H9 (cell line): ENCODE measurements at regions not wholly inside any gene's neighbourhood (a gene's known extent, or its start where the extent isn't known, plus 50 kb on each side); places are given as distances from the start of the nearest gene placed in this dataset.
A peak's percentile ranks its signal among the peaks of the same experiment; 100 is the strongest.

ENCODE experiments used
- DNase-seq: peaks from one replicate; pipeline ENCODE4 v3.0.0-alpha.2; 2017
- H2AFZ ChIP-seq: one replicate; pipeline ENCODE4 v1.6.1; 2013; ENCODE audit warnings: mild to moderate bottlenecking, low read length, control low read depth, moderate library complexity
- H2AK5ac ChIP-seq: 2 replicates; pipeline ENCODE4 v1.6.1; 2013; ENCODE audit warnings: low read length, control low read depth, mixed read lengths; ENCODE audit not compliant: insufficient read length
- H2BK120ac ChIP-seq: one replicate; pipeline ENCODE4 v1.6.1; 2013; ENCODE audit warnings: low read depth, mild to moderate bottlenecking, low read length, control low read depth, inconsistent platforms; ENCODE audit not compliant: poor library complexity, severe bottlenecking
- H2BK12ac ChIP-seq: 2 replicates; pipeline ENCODE4 v1.6.1; 2013; ENCODE audit warnings: low read length, control low read depth, mixed read lengths, low read depth; ENCODE audit not compliant: insufficient read length
- H2BK15ac ChIP-seq: 2 replicates; pipeline ENCODE4 v1.6.1; 2013; ENCODE audit warnings: low read depth, low read length, control low read depth
- H2BK20ac ChIP-seq: one replicate; pipeline ENCODE4 v1.6.1; 2013; ENCODE audit warnings: low read depth, mild to moderate bottlenecking, low read length, control low read depth, inconsistent platforms; ENCODE audit not compliant: poor library complexity, severe bottlenecking
- H2BK5ac ChIP-seq: 2 replicates; pipeline ENCODE4 v1.6.1; 2013; ENCODE audit warnings: low read length, control low read depth, mixed read lengths; ENCODE audit not compliant: insufficient read length
- H3K14ac ChIP-seq: 2 replicates; pipeline ENCODE4 v1.6.1; 2013; ENCODE audit warnings: low read length, control low read depth; ENCODE audit not compliant: insufficient read depth
- H3K18ac ChIP-seq: 2 replicates; pipeline ENCODE4 v1.6.1; 2013; ENCODE audit warnings: low read depth, mild to moderate bottlenecking, mixed read lengths, low read length, control low read depth; ENCODE audit not compliant: insufficient read length
- H3K23ac ChIP-seq: 2 replicates; pipeline ENCODE4 v1.6.1; 2013; ENCODE audit warnings: low read length, control low read depth, mixed read lengths, low read depth; ENCODE audit not compliant: insufficient read length
- H3K23me2 ChIP-seq: 2 replicates; pipeline ENCODE4 v1.6.1; 2013; ENCODE audit warnings: low read depth, mild to moderate bottlenecking, mixed read lengths, low read length, control low read depth; ENCODE audit not compliant: insufficient read length, poor library complexity, severe bottlenecking
- H3K27ac ChIP-seq: 2 replicates; pipeline ENCODE4 v1.5.1; 2013; ENCODE audit warnings: low read length, control low read depth, mixed read lengths, low read depth; ENCODE audit not compliant: insufficient read length
- H3K27me3 ChIP-seq: 2 replicates; pipeline ENCODE4 v1.6.1; 2013; ENCODE audit warnings: low read length, control low read depth, inconsistent platforms; ENCODE audit not compliant: insufficient read depth
- H3K4ac ChIP-seq: 2 replicates; pipeline ENCODE4 v1.6.1; 2013; ENCODE audit warnings: low read depth, mild to moderate bottlenecking, control low read depth, inconsistent platforms, low read length, moderate library complexity
- H3K4me1 ChIP-seq: 2 replicates; pipeline ENCODE4 v1.6.1; 2013; ENCODE audit warnings: low read length, control low read depth, inconsistent platforms; ENCODE audit not compliant: insufficient read depth
- H3K4me2 ChIP-seq: 2 replicates; pipeline ENCODE4 v1.6.1; 2013; ENCODE audit warnings: low read length, control low read depth, mixed read lengths; ENCODE audit not compliant: insufficient read length, insufficient read depth
- H3K56ac ChIP-seq: 2 replicates; pipeline ENCODE4 v1.6.1; 2013; ENCODE audit warnings: low read depth, mild to moderate bottlenecking, mixed read lengths, low read length, control low read depth; ENCODE audit not compliant: insufficient read length
- H3K79me1 ChIP-seq: 2 replicates; pipeline ENCODE4 v1.6.1; 2013; ENCODE audit warnings: low read depth, mild to moderate bottlenecking, moderate library complexity, low read length, control low read depth, inconsistent platforms; ENCODE audit not compliant: insufficient read depth, poor library complexity, severe bottlenecking
- H3K79me2 ChIP-seq: 2 replicates; pipeline ENCODE4 v1.6.1; 2013; ENCODE audit warnings: low read length, control low read depth, inconsistent platforms; ENCODE audit not compliant: insufficient read depth
- H3K9ac ChIP-seq: 2 replicates; pipeline ENCODE4 v1.6.1; 2013; ENCODE audit warnings: low read length, control low read depth, mixed read lengths; ENCODE audit not compliant: insufficient read length; ENCODE audit errors: extremely low read depth
- H3K9me3 ChIP-seq: one replicate; pipeline ENCODE4 v1.6.1; 2013; ENCODE audit warnings: low read depth, low read length, inconsistent platforms; ENCODE audit not compliant: control insufficient read depth
- H3T11ph ChIP-seq: one replicate; pipeline ENCODE4 v1.6.1; 2013; ENCODE audit warnings: mild to moderate bottlenecking, low read length, control low read depth, inconsistent platforms
- H4K20me1 ChIP-seq: one replicate; pipeline ENCODE4 v1.6.1; 2013; ENCODE audit not compliant: control insufficient read depth, insufficient read length, insufficient read depth
- H4K5ac ChIP-seq: 2 replicates; pipeline ENCODE4 v1.6.1; 2013; ENCODE audit warnings: low read depth, mild to moderate bottlenecking, mixed read lengths, low read length, control low read depth; ENCODE audit not compliant: insufficient read length
- H4K8ac ChIP-seq: replicated peaks from 2 replicates; pipeline ENCODE4 v1.6.1; 2013; ENCODE audit warnings: low read length, control low read depth, mixed read lengths, low read depth; ENCODE audit not compliant: insufficient read length
- H4K91ac ChIP-seq: 2 replicates; pipeline ENCODE4 v1.6.1; 2013; ENCODE audit warnings: low read depth, mild to moderate bottlenecking, moderate library complexity, mixed read lengths, low read length, control low read depth; ENCODE audit not compliant: insufficient read length
- H3K27ac Mint-ChIP-seq, 3 experiments: 2 replicates in 2 of 3; 3 replicates in 1 of 3; pipeline ENCODE4 v1.8.0; 2020 to 2021; ENCODE audit warnings: mixed read lengths in 3 of 3, mild to moderate bottlenecking in 1 of 3, moderate library complexity in 1 of 3
- H3K27me3 Mint-ChIP-seq: 2 replicates; pipeline ENCODE4 v1.8.0; 2021; ENCODE audit warnings: low read depth, mild to moderate bottlenecking, moderate library complexity, mixed read lengths
- H3K36me3 Mint-ChIP-seq, 3 experiments: 2 replicates in 2 of 3; 3 replicates in 1 of 3; pipeline ENCODE4 v1.8.0; 2020 to 2021; ENCODE audit warnings: low read depth in 3 of 3, mixed read lengths in 3 of 3; ENCODE audit not compliant: insufficient read depth in 1 of 3
- H3K4me1 Mint-ChIP-seq, 2 experiments: 2 replicates each; pipeline ENCODE4 v1.8.0; 2020; ENCODE audit warnings: mixed read lengths in 2 of 2
- H3K4me3 Mint-ChIP-seq, 2 experiments: 2 replicates in 1 of 2; 3 replicates in 1 of 2; pipeline ENCODE4 v1.8.0; 2020 to 2021; ENCODE audit warnings: mild to moderate bottlenecking in 2 of 2, mixed read lengths in 2 of 2, moderate library complexity in 1 of 2
- H3K9me3 Mint-ChIP-seq, 2 experiments: 2 replicates in 1 of 2; 3 replicates in 1 of 2; pipeline ENCODE4 v1.8.0; 2020; ENCODE audit warnings: mild to moderate bottlenecking in 2 of 2, mixed read lengths in 2 of 2, moderate library complexity in 1 of 2
- CTCF ChIP-seq: fragments of 200-600 bp; sonication (generic); conservative IDR thresholded peaks from 3 replicates; pipeline ENCODE4 v1.8.0; 2021; ENCODE audit warnings: antibody characterized with exemption, mild to moderate bottlenecking
- WGBS: extraction: QIAGEN DNeasy Blood & Tissue Kit; methylation state at CpG from one replicate; pipeline ENCODE4 v1.1.7; 2013; ENCODE audit warnings: missing lambda C conversion rate, low lambda C conversion rate, mixed read lengths; ENCODE audit not compliant: insufficient read length; ENCODE audit errors: extremely low coverage; 5-methylcytosine and 5-hydroxymethylcytosine counted together

- H3K9me3 Mint-ChIP-seq, result peaks cover 15 to 19% of the 10 kb centered on the region in 2 experiments
- no peak overlapping the region for H3K27ac Mint-ChIP-seq
- Histone ChIP-seq H2AK5ac (no peak overlapping the region), H2BK5ac (no peak overlapping the region), H3K4me1 (no peaks in the 10 kb centered on the region), H3K23ac (no peak overlapping the region), H2BK12ac (no peak overlapping the region), H2AFZ (peak overlapping the region; percentile 99), H3K27ac (no peak overlapping the region), H3K27me3 (no peaks in the 10 kb centered on the region; the same call in 1 of the 2 replicates), H3K79me2 (no peaks in the 10 kb centered on the region), H3K18ac (no peak overlapping the region), H3T11ph (no peak overlapping the region), H3K56ac (no peak overlapping the region), H4K8ac (no peak overlapping the region), H3K79me1 (no peaks in the 10 kb centered on the region), H2BK20ac (no peak overlapping the region), H4K20me1 (no peaks in the 10 kb centered on the region), H4K5ac (no peak overlapping the region), H3K4ac (no peak overlapping the region), H3K23me2 (peaks cover 7% of the 10 kb centered on the region), H3K4me2 (peak overlapping the region; percentile 87), H2BK120ac (no peak overlapping the region), H3K9ac (peak overlapping the region; percentile 20), H2BK15ac (no peak overlapping the region), H3K9me3 (no peaks in the 10 kb centered on the region), H3K14ac (no peak overlapping the region), H4K91ac (no peak overlapping the region)
- no CpG with 5 or more reads among the region's 13 CpGs for WGBS
- peaks cover 28% of the 10 kb centered on the region in 2 experiments for H3K4me1 Mint-ChIP-seq
- no peak for DNase-seq
- peaks cover 0 to 5% (median 2%) of the 10 kb centered on the region in 3 experiments; a peak in 3 of 7 replicates for H3K36me3 Mint-ChIP-seq
- TF ChIP-seq CTCF, result no peak
- peak overlapping the region; percentile 82 to 93 for H3K4me3 Mint-ChIP-seq
- peaks cover 61% of the 10 kb centered on the region for H3K27me3 Mint-ChIP-seq
These were observed 176.6 kb downstream of the TRIM27 start for GRCh38 chr6:28747083-28747630.
